ENCODE measurements at regions not wholly inside any gene's neighbourhood (a gene's known extent, or its start where the extent isn't known, plus 50 kb on each side); places are given as distances from the start of the nearest gene placed in this dataset.
"Not testable (repeated sequence)": the region's sequence is repeated elsewhere in the genome, so short reads cannot be mapped to it uniquely, and the experiment has no call there.

- WGBS, 2 donors, result 36 to 53% methylated on average over 1 of the region's 1 CpG
- TF ChIP-seq POLR2A (IDR thresholded peaks at IDR 0.05) (no peak), CTCF (IDR thresholded peaks at IDR 0.05) (no peak)
- no peaks in the 10 kb centered on the region for H3K27me3 ChIP-seq
- H3K9me3 ChIP-seq, result no peaks in the 10 kb centered on the region
- no peaks in the 10 kb centered on the region for H3K36me3 ChIP-seq
- DNase-seq, result no peak
- no peak overlapping the region for H3K4me3 ChIP-seq
- H3K4me1 ChIP-seq, result no peaks in the 10 kb centered on the region
- no peak overlapping the region for H3K27ac ChIP-seq
- intact Hi-C loops (cut with DNase I), result no loop called here
These were observed 59.3 kb downstream of the GPR88 start for GRCh38 chr1:100597061-100597741.

GRCh38 chr1:100597784-100598183 lies 59.8 kb downstream of the GPR88 start:
- 59 to 63% methylated on average over 4 of the region's 4 CpGs for WGBS, 2 donors
- no peak for TF ChIP-seq POLR2A (IDR thresholded peaks at IDR 0.05)
- no peak for TF ChIP-seq CTCF (IDR thresholded peaks at IDR 0.05)
- no peaks in the 10 kb centered on the region for H3K9me3 ChIP-seq
- no peaks in the 10 kb centered on the region for H3K36me3 ChIP-seq
- no peak overlapping the region for H3K4me3 ChIP-seq
- no peak overlapping the region for H3K27ac ChIP-seq
- no peaks in the 10 kb centered on the region for H3K4me1 ChIP-seq
- intact Hi-C loops (cut with DNase I), result no loop called here
- no peaks in the 10 kb centered on the region for H3K27me3 ChIP-seq
- no peak for DNase-seq

GRCh38 chr1:100600377-100600776 lies 62.4 kb downstream of the GPR88 start:
- WGBS, 2 donors, result 77 to 88% methylated on average over 2 of the region's 2 CpGs
- H3K9me3 ChIP-seq; H3K27me3 ChIP-seq; H3K36me3 ChIP-seq; intact Hi-C loops (cut with DNase I); H3K27ac ChIP-seq; H3K4me3 ChIP-seq; H3K4me1 ChIP-seq; DNase-seq: not testable (repeated sequence)

- H3K4me1 ChIP-seq; H3K4me3 ChIP-seq; H3K9me3 ChIP-seq; H3K27ac ChIP-seq; H3K27me3 ChIP-seq; H3K36me3 ChIP-seq; intact Hi-C loops (cut with DNase I); DNase-seq: not testable (repeated sequence)
- 81 to 85% methylated on average over 1 of the region's 1 CpG for WGBS, 2 donors
These were observed 64.1 kb downstream of the GPR88 start for GRCh38 chr1:100602028-100602427.

- 67% methylated on average over 1 of the region's 1 CpG for WGBS, 2 donors
- no peaks in the 10 kb centered on the region for H3K4me1 ChIP-seq
- H3K36me3 ChIP-seq, result no peaks in the 10 kb centered on the region
- no peak overlapping the region for H3K27ac ChIP-seq
- H3K27me3 ChIP-seq, result no peaks in the 10 kb centered on the region
- no peak overlapping the region for H3K4me3 ChIP-seq
- no peak for TF ChIP-seq POLR2A (IDR thresholded peaks at IDR 0.05)
- no peak for TF ChIP-seq CTCF (IDR thresholded peaks at IDR 0.05)
- DNase-seq, result no peak
- no peaks in the 10 kb centered on the region for H3K9me3 ChIP-seq
- intact Hi-C loops (cut with DNase I), result no loop called here
These were observed 66.4 kb downstream of the GPR88 start for GRCh38 chr1:100604372-100604771.

GRCh38 chr1:100606438-100606837 lies 68.5 kb downstream of the GPR88 start:
- intact Hi-C loops (cut with DNase I), result no loop called here
- no peak for DNase-seq

More at GRCh38 chr1:100606438-100606837, 68.5 kb downstream of the GPR88 start:
- WGBS, 2 donors, result 35 to 37% methylated on average over 3 of the region's 3 CpGs
- Histone ChIP-seq H3K27ac (no peak overlapping the region), H3K27me3 (no peaks in the 10 kb centered on the region), H3K4me1 (no peaks in the 10 kb centered on the region), H3K9me3 (no peaks in the 10 kb centered on the region), H3K36me3 (no peaks in the 10 kb centered on the region), H3K4me3 (no peak overlapping the region)
- TF ChIP-seq CTCF (IDR thresholded peaks at IDR 0.05) (peak in 5 of 6 experiments; percentile 48 to 60 (median 57)), POLR2A (IDR thresholded peaks at IDR 0.05) (no peak)
